HG02885 (cell line): ENCODE measurements at regions not wholly inside any gene's neighbourhood (a gene's known extent, or its start where the extent isn't known, plus 50 kb on each side); places are given as distances from the start of the nearest gene placed in this dataset.

ENCODE experiments used
- ATAC-seq: cut with Tn5 transposase; IDR thresholded peaks from one replicate; pipeline ENCODE4 v1.9.1; 2021; ENCODE audit warnings: mild to moderate bottlenecking; ENCODE audit not compliant: unreplicated experiment, poor library complexity

- ATAC-seq = no peak
Measured at GRCh38 chr5:54748527-54748926, 231.0 kb downstream of the SNX18 start.

GRCh38 chr5:54746777-54747398, 229.3 kb downstream of the SNX18 start:
- ATAC-seq = no peak

GRCh38 chr5:54746346-54746745, 228.8 kb downstream of the SNX18 start:
- ATAC-seq = no peak

GRCh38 chr5:54745599-54745998, 228.0 kb downstream of the SNX18 start:
- no peak for ATAC-seq

- ATAC-seq = peak; percentile 88
Measured at GRCh38 chr5:54743997-54744788, 226.6 kb downstream of the SNX18 start.

GRCh38 chr5:54743581-54743980, 226.0 kb downstream of the SNX18 start:
- ATAC-seq = no peak

- no peak for ATAC-seq
Measured at GRCh38 chr5:54742417-54742891, 224.9 kb downstream of the SNX18 start.

- no peak for ATAC-seq
Measured at GRCh38 chr5:54741711-54742110, 224.2 kb downstream of the SNX18 start.

- no peak for ATAC-seq
Measured at GRCh38 chr5:54740141-54740540, 222.6 kb downstream of the SNX18 start.

- no peak for ATAC-seq
Measured at GRCh38 chr5:54739371-54739770, 221.8 kb downstream of the SNX18 start.

- ATAC-seq = no peak
Measured at GRCh38 chr5:54738973-54739367, 221.4 kb downstream of the SNX18 start.

- no peak for ATAC-seq
Measured at GRCh38 chr5:54738118-54738972, 220.8 kb downstream of the SNX18 start.

GRCh38 chr5:54736003-54736797, 218.6 kb downstream of the SNX18 start:
- no peak for ATAC-seq

- no peak for ATAC-seq
Measured at GRCh38 chr5:54733101-54733500, 215.5 kb downstream of the SNX18 start.

GRCh38 chr5:54732108-54732507, 214.5 kb downstream of the SNX18 start:
- no peak for ATAC-seq

- no peak for ATAC-seq
Measured at GRCh38 chr5:54728588-54728915, 211.0 kb downstream of the SNX18 start.

- no peak for ATAC-seq
Measured at GRCh38 chr5:54727874-54728587, 210.5 kb downstream of the SNX18 start.

- no peak for ATAC-seq
Measured at GRCh38 chr5:54725391-54726280, 208.1 kb downstream of the SNX18 start.
